HEK293 (cell line): ENCODE measurements at regions not wholly inside any gene's neighbourhood (a gene's known extent, or its start where the extent isn't known, plus 50 kb on each side); places are given as distances from the start of the nearest gene placed in this dataset.

Source experiments
- ATF2 ChIP-seq: fragments of 450-650 bp; formaldehyde crosslinking; IDR thresholded peaks from 2 replicates; pipeline ENCODE4 v1.5.1; 2016; ENCODE audit warnings: missing biosample characterization, missing genetic modification characterization, low read depth
- PBX3 ChIP-seq: sonication (generic); formaldehyde crosslinking; IDR thresholded peaks from 2 replicates; pipeline ENCODE4 v1.8.1; 2022; ENCODE audit warnings: mild to moderate bottlenecking, moderate library complexity, missing genetic modification reagents
- SALL2 ChIP-seq: fragments of 450-650 bp; formaldehyde crosslinking; IDR thresholded peaks from 2 replicates; pipeline ENCODE4 v1.5.0; 2017; ENCODE audit warnings: missing biosample characterization, mild to moderate bottlenecking, missing genetic modification characterization, borderline replicate concordance
- WT1 ChIP-seq: fragments of 450-650 bp; formaldehyde crosslinking; IDR thresholded peaks from 2 replicates; pipeline ENCODE4 v1.5.1; 2016; ENCODE audit warnings: missing biosample characterization, missing genetic modification characterization
- YY1 ChIP-seq: fragments of 450-650 bp; formaldehyde crosslinking; IDR thresholded peaks from 2 replicates; pipeline ENCODE4 v1.5.1; 2018; ENCODE audit warnings: missing biosample characterization, missing genetic modification characterization
- ZBTB8A ChIP-seq: fragments of 450-650 bp; formaldehyde crosslinking; IDR thresholded peaks from 2 replicates; pipeline ENCODE4 v1.5.1; 2016; ENCODE audit warnings: missing biosample characterization, missing genetic modification characterization
- ZNF138 ChIP-seq: fragments of 450-650 bp; formaldehyde crosslinking; IDR thresholded peaks from 2 replicates; pipeline ENCODE4 v1.5.1; 2016; ENCODE audit warnings: missing biosample characterization, missing genetic modification characterization, borderline replicate concordance
- ZNF174 ChIP-seq: fragments of 450-650 bp; formaldehyde crosslinking; IDR thresholded peaks from 2 replicates; pipeline ENCODE4 v1.5.0; 2017; ENCODE audit warnings: missing biosample characterization, mild to moderate bottlenecking, missing genetic modification characterization
- ZNF558 ChIP-seq: fragments of 450-650 bp; formaldehyde crosslinking; IDR thresholded peaks from 2 replicates; pipeline ENCODE4 v1.5.1; 2016; ENCODE audit warnings: missing biosample characterization, missing genetic modification characterization
- ZNF777 ChIP-seq: fragments of 450-650 bp; formaldehyde crosslinking; IDR thresholded peaks from 2 replicates; pipeline ENCODE4 v1.5.1; 2017; ENCODE audit warnings: missing biosample characterization, missing genetic modification characterization, borderline replicate concordance
- TF ChIP-seq, protein P1 (sequence below): fragments of 450-650 bp; formaldehyde crosslinking; IDR thresholded peaks from 2 replicates; pipeline ENCODE4 v1.5.1; 2016; ENCODE audit warnings: missing biosample characterization, missing genetic modification characterization

GRCh38 chr12:53849656-53850055 is 89.0 kb upstream of the HOXC13 start:
- TF ChIP-seq ZNF174 (tag by site-specific recombination) (no peak), SALL2 (tag by site-specific recombination) (no peak), ZNF138 (no peak), PBX3 (CRISPR knock-in tag) (no peak), YY1 (tag by site-specific recombination) (no peak), ZNF558 (tag by site-specific recombination) (no peak), ATF2 (tag by site-specific recombination) (no peak), ZBTB8A (tag by site-specific recombination) (no peak), ZNF777 (no peak), WT1 (no peak)
- TF ChIP-seq, protein P1, sequence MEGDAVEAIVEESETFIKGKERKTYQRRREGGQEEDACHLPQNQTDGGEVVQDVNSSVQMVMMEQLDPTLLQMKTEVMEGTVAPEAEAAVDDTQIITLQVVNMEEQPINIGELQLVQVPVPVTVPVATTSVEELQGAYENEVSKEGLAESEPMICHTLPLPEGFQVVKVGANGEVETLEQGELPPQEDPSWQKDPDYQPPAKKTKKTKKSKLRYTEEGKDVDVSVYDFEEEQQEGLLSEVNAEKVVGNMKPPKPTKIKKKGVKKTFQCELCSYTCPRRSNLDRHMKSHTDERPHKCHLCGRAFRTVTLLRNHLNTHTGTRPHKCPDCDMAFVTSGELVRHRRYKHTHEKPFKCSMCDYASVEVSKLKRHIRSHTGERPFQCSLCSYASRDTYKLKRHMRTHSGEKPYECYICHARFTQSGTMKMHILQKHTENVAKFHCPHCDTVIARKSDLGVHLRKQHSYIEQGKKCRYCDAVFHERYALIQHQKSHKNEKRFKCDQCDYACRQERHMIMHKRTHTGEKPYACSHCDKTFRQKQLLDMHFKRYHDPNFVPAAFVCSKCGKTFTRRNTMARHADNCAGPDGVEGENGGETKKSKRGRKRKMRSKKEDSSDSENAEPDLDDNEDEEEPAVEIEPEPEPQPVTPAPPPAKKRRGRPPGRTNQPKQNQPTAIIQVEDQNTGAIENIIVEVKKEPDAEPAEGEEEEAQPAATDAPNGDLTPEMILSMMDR (tag by site-specific recombination): no peak
